HG03378 (cell line): ENCODE measurements at regions not wholly inside any gene's neighbourhood (a gene's known extent, or its start where the extent isn't known, plus 50 kb on each side); places are given as distances from the start of the nearest gene placed in this dataset.

ENCODE experiments used
- ATAC-seq: cut with Tn5 transposase; IDR thresholded peaks from one replicate; pipeline ENCODE4 v1.9.1; 2021; ENCODE audit warnings: mild to moderate bottlenecking, moderate library complexity; ENCODE audit not compliant: unreplicated experiment

GRCh38 chr2:128368437-128369107, 49.9 kb upstream of the HS6ST1 start:
- no peak for ATAC-seq

GRCh38 chr2:128369108-128369555, 50.5 kb upstream of the HS6ST1 start:
- no peak for ATAC-seq

- ATAC-seq: no peak
Measured at GRCh38 chr2:128369602-128370467, 51.2 kb upstream of the HS6ST1 start.

- no peak for ATAC-seq
Measured at GRCh38 chr2:128370468-128371247, 52.0 kb upstream of the HS6ST1 start.

- ATAC-seq: no peak
Measured at GRCh38 chr2:128371248-128371630, 52.6 kb upstream of the HS6ST1 start.

- no peak for ATAC-seq
Measured at GRCh38 chr2:128371648-128372345, 53.1 kb upstream of the HS6ST1 start.

GRCh38 chr2:128372621-128373341, 54.1 kb upstream of the HS6ST1 start:
- no peak for ATAC-seq

- no peak for ATAC-seq
Measured at GRCh38 chr2:128373451-128374000, 54.9 kb upstream of the HS6ST1 start.

- ATAC-seq: no peak
Measured at GRCh38 chr2:128374001-128374710, 55.5 kb upstream of the HS6ST1 start.

- no peak for ATAC-seq
Measured at GRCh38 chr2:128374711-128375413, 56.2 kb upstream of the HS6ST1 start.

- ATAC-seq: no peak
Measured at GRCh38 chr2:128375454-128375853, 56.8 kb upstream of the HS6ST1 start.

GRCh38 chr2:128376241-128377041, 57.8 kb upstream of the HS6ST1 start:
- ATAC-seq: no peak

GRCh38 chr2:128377071-128377910, 58.6 kb upstream of the HS6ST1 start:
- no peak for ATAC-seq

- ATAC-seq: no peak
Measured at GRCh38 chr2:128378231-128379020, 59.8 kb upstream of the HS6ST1 start.

- no peak for ATAC-seq
Measured at GRCh38 chr2:128379021-128380015, 60.6 kb upstream of the HS6ST1 start.
